Activated CD4-positive, alpha-beta T cell treated with anti-CD3 and anti-CD28 coated beads, Interleukin-2, amount 10 ng/mL, durations not matched to agents 24 days and 14 days (primary cell): ENCODE measurements at regions not wholly inside any gene's neighbourhood (a gene's known extent, or its start where the extent isn't known, plus 50 kb on each side); places are given as distances from the start of the nearest gene placed in this dataset.

ENCODE experiments used
- DNase-seq: peaks from one replicate; pipeline ENCODE4 v3.0.0; 2022
- H3K27ac Mint-ChIP-seq: one replicate; pipeline ENCODE4 v1.8.0; 2022; ENCODE audit warnings: mild to moderate bottlenecking, mixed read lengths
- H3K27me3 Mint-ChIP-seq: one replicate; pipeline ENCODE4 v1.8.0; 2022; ENCODE audit warnings: mixed read lengths
- H3K36me3 Mint-ChIP-seq: one replicate; pipeline ENCODE4 v1.8.0; 2022; ENCODE audit warnings: low read depth, mild to moderate bottlenecking, mixed read lengths
- H3K4me1 Mint-ChIP-seq: one replicate; pipeline ENCODE4 v1.8.0; 2021; ENCODE audit warnings: mixed read lengths
- H3K4me3 Mint-ChIP-seq: one replicate; pipeline ENCODE4 v1.8.0; 2022; ENCODE audit warnings: mild to moderate bottlenecking, moderate library complexity, mixed read lengths
- H3K9me3 Mint-ChIP-seq: one replicate; pipeline ENCODE4 v1.8.0; 2021; ENCODE audit warnings: mixed read lengths
- intact Hi-C: fragments of 100-400 bp; cut with micrococcal nuclease; formaldehyde crosslinking; loops from one replicate; pipeline ENCODE4 v1.15.1; 2023

DNA sequence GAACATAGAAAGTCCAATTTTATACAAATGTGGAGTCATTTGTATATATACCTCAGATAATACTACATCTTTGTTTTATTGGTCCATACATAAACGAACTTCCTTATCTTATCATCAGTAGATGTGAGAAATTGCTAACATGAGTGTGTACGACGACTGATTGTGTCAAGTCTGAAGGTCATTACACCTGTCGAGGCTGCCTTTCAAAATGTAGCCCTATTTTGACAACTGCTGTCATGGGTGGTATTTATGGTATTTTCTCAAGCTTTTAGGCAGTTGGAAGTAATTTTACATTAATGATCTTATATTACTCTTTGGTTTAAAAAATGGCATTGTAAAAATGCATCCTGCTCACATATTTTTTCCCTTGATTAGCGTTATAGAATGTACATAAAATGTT lies 183.7 kb upstream of the DNAJC19 start:
- Mint-ChIP-seq H3K27me3 (no peaks in the 10 kb centered on the region), H3K36me3 (no peaks in the 10 kb centered on the region), H3K4me1 (no peaks in the 10 kb centered on the region), H3K9me3 (no peaks in the 10 kb centered on the region), H3K4me3 (no peak overlapping the region), H3K27ac (no peak overlapping the region)
- no peak for DNase-seq
- intact Hi-C loops, result no loop called here

DNA sequence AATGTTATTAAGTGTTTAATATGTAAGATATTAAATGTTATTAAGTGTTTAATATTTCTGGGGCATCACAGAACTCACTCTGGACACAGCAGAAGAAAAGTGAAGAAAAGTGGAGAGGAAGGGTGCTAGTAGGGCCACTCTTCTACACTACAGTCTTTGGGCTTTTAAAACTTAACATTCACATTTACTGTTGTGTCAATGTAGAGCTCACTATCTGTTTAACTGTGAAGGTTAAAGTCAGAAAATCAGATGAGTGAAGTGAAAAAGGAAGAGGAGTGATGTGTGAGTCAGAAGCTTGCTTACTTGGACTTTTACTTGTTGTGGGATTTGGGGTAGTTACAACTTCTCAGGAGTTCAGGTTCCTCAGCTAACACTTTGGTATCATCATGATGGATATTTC lies 145.3 kb upstream of the DNAJC19 start:
- H3K27ac Mint-ChIP-seq, result no peak overlapping the region
- no peaks in the 10 kb centered on the region for H3K36me3 Mint-ChIP-seq
- intact Hi-C loops, result no loop called here
- no peak for DNase-seq
- no peaks in the 10 kb centered on the region for H3K4me1 Mint-ChIP-seq
- no peaks in the 10 kb centered on the region for H3K27me3 Mint-ChIP-seq
- no peaks in the 10 kb centered on the region for H3K9me3 Mint-ChIP-seq
- no peak overlapping the region for H3K4me3 Mint-ChIP-seq

DNA sequence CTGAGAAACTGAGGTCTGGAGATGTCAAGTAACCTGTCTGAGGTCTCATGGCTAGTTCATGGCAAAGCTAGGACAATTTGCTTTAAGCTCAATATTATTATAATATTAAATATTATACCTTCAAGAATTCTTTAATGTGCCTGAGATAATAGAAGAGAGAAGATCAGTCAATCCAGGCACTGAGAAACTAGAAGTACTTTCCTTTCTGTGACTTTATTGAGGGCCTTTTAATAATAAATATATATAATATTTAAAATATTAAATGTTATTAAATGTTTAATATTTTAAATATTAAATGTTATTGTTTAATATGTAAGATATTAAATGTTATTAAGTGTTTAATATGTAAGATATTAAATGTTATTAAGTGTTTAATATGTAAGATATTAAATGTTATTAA lies 144.3 kb upstream of the DNAJC19 start:
- no peaks in the 10 kb centered on the region for H3K36me3 Mint-ChIP-seq
- no peaks in the 10 kb centered on the region for H3K27me3 Mint-ChIP-seq
- DNase-seq, result no peak
- no peak overlapping the region for H3K4me3 Mint-ChIP-seq
- no peak overlapping the region for H3K27ac Mint-ChIP-seq
- no peaks in the 10 kb centered on the region for H3K4me1 Mint-ChIP-seq
- intact Hi-C loops, result no loop called here
- no peaks in the 10 kb centered on the region for H3K9me3 Mint-ChIP-seq

GRCh38 chr3:181105646-181106045 lies 116.1 kb upstream of the DNAJC19 start:
- Mint-ChIP-seq H3K27ac (no peak overlapping the region), H3K4me3 (no peak overlapping the region), H3K9me3 (peaks cover 5% of the 10 kb centered on the region), H3K4me1 (no peaks in the 10 kb centered on the region), H3K36me3 (no peaks in the 10 kb centered on the region), H3K27me3 (no peaks in the 10 kb centered on the region)
- no peak for DNase-seq
- intact Hi-C loops, result no loop called here

DNA sequence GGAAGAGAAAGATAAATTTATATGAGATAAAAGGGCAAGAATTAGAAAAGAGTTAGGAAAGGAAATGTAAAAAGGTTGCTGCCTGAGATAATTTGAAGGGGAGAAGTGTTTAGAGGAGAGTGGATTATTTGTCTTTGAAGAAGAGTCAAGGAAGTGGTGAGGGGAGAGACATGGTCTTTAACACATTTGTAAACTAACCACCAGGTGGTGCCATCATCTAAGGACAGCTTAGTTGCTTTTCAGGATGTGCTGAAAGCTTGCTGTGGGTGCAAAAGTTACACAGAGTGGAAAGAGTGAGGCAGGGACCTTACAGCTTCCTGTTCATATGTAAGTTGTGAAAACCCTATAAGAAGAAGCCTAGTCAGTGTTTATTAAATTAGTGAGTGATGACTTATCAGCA lies 114.1 kb upstream of the DNAJC19 start:
- Mint-ChIP-seq H3K4me3 (no peak overlapping the region), H3K27me3 (no peaks in the 10 kb centered on the region), H3K27ac (no peak overlapping the region), H3K4me1 (no peaks in the 10 kb centered on the region), H3K9me3 (peaks cover 5% of the 10 kb centered on the region), H3K36me3 (no peaks in the 10 kb centered on the region)
- DNase-seq, result peak; percentile 61
- intact Hi-C loops, result no loop called here

- Mint-ChIP-seq H3K36me3 (no peaks in the 10 kb centered on the region), H3K27me3 (no peaks in the 10 kb centered on the region)
- intact Hi-C loops, result no loop called here
Observed at GRCh38 chr3:181086011-181086410, 96.5 kb upstream of the DNAJC19 start.

DNA sequence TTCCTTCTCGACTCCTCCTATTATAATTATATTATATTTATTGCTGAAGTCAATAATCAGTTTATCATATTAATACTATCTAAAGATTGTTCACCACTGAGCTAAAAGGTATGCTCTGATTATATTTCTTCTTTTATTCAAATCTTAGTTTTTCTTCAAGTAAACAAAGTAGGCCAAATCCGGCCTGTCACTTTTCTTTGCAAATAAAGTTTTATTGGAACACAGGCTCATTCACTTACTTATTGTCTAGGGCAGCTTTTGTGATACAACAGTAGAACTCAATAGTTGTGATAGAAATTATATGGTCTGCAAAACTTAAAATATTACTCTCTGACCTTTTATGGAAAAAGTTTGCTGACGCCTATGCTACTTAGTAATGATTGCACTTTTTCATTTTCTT lies 92.4 kb upstream of the DNAJC19 start:
- no peaks in the 10 kb centered on the region for H3K27me3 Mint-ChIP-seq
- no peaks in the 10 kb centered on the region for H3K36me3 Mint-ChIP-seq
- DNase-seq, result no peak
- intact Hi-C loops, result no loop called here
- H3K4me1 Mint-ChIP-seq, result no peaks in the 10 kb centered on the region
- H3K27ac Mint-ChIP-seq, result no peak overlapping the region
- H3K4me3 Mint-ChIP-seq, result no peak overlapping the region
- H3K9me3 Mint-ChIP-seq, result no peaks in the 10 kb centered on the region

More at GRCh38 chr3:181086011-181086410, 96.5 kb upstream of the DNAJC19 start:
- H3K4me1 Mint-ChIP-seq, result no peaks in the 10 kb centered on the region
- no peak overlapping the region for H3K4me3 Mint-ChIP-seq
- H3K27ac Mint-ChIP-seq, result no peak overlapping the region
- no peaks in the 10 kb centered on the region for H3K9me3 Mint-ChIP-seq
- DNase-seq, result no peak

GRCh38 chr3:181076558-181076957 lies 87.0 kb upstream of the DNAJC19 start:
- Mint-ChIP-seq H3K4me3 (no peak overlapping the region), H3K27ac (no peak overlapping the region), H3K27me3 (no peaks in the 10 kb centered on the region), H3K9me3 (no peaks in the 10 kb centered on the region), H3K36me3 (no peaks in the 10 kb centered on the region), H3K4me1 (no peaks in the 10 kb centered on the region)
- intact Hi-C loops, result no loop called here
- DNase-seq, result no peak

GRCh38 chr3:181075098-181075497 lies 85.6 kb upstream of the DNAJC19 start:
- Mint-ChIP-seq H3K27me3 (no peaks in the 10 kb centered on the region), H3K4me3 (no peak overlapping the region), H3K36me3 (no peaks in the 10 kb centered on the region), H3K27ac (no peak overlapping the region), H3K9me3 (no peaks in the 10 kb centered on the region), H3K4me1 (no peaks in the 10 kb centered on the region)
- intact Hi-C loops, result no loop called here
- no peak for DNase-seq

DNA sequence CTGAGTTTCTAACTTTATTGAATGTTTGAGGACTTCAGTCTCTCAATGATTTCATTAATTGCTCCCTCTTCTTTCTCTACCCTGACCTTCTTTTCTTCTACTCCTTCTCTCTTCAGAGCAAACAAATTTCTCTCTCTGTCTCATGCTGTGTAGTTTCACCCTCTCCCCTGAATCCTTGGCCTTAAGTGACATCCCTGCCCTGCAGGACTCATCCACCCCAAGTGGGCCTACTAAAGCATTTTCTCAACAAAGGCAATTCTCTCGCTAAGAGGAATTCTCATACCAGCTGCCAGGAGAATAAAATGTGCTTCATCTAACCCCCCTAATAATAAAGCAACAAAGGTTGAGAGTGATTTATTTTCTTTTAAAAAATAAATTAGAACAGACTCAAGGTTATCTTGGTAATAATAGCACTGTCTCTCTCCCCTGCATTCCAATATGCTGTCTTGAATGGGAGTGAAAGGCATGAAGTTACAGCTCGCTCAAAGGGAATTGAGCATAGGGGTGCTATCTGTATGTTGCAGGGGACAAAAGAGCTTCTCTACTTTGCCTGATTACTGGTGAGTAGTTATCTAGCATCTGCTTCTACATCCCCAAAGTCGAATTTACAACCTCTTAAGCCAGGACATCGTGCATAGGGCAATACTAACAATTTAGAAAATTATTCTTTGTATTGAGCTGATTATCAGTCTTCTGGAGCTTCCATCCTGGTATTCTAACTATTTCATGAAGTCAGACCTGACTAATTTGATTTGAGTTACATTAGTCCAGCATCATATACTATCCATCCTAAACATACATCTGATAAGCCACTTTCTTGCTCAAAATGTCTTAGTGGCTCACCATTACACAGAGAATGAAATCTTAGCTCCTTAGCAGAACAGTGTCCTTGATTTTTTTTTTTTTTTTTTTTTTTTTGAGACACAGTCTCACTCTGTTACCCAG lies 76.9 kb upstream of the DNAJC19 start:
- no peaks in the 10 kb centered on the region for H3K4me1 Mint-ChIP-seq
- no peaks in the 10 kb centered on the region for H3K9me3 Mint-ChIP-seq
- no peak for DNase-seq
- no peaks in the 10 kb centered on the region for H3K27me3 Mint-ChIP-seq
- intact Hi-C loops, result no loop called here
- H3K4me3 Mint-ChIP-seq, result no peak overlapping the region
- H3K27ac Mint-ChIP-seq, result no peak overlapping the region
- no peaks in the 10 kb centered on the region for H3K36me3 Mint-ChIP-seq

GRCh38 chr3:181056136-181056732 lies 66.7 kb upstream of the DNAJC19 start:
- no peaks in the 10 kb centered on the region for H3K27me3 Mint-ChIP-seq
- no peaks in the 10 kb centered on the region for H3K9me3 Mint-ChIP-seq
- DNase-seq, result no peak
- H3K4me1 Mint-ChIP-seq, result no peaks in the 10 kb centered on the region
- no peaks in the 10 kb centered on the region for H3K36me3 Mint-ChIP-seq
- intact Hi-C loops, result no loop called here
- no peak overlapping the region for H3K4me3 Mint-ChIP-seq
- H3K27ac Mint-ChIP-seq, result no peak overlapping the region

GRCh38 chr3:181054538-181054937 lies 65.0 kb upstream of the DNAJC19 start:
- no peak for DNase-seq
- Mint-ChIP-seq H3K27ac (no peak overlapping the region), H3K36me3 (no peaks in the 10 kb centered on the region), H3K4me1 (no peaks in the 10 kb centered on the region), H3K9me3 (no peaks in the 10 kb centered on the region), H3K4me3 (no peak overlapping the region), H3K27me3 (no peaks in the 10 kb centered on the region)
- intact Hi-C loops, result no loop called here

DNA sequence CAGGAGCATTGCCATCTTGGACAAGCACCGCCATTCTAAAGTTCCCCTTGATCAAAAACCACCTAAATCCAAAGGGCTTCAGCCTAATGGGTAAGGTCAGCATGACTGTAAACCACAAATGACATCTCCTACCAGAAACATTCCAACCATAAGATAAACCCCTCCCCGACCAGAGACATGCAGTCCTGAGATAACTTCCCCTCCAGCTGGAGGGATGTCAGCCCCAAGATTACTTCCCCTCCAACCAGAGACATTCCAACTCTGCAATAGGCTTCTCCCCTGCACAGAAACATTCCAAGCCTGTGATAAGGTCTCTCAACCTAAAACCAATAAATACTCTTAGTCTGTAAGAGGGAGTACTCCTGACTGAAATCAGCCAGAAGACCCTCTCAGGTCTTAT lies 62.7 kb upstream of the DNAJC19 start:
- no peak for DNase-seq
- intact Hi-C loops, result no loop called here
- Mint-ChIP-seq H3K27ac (no peak overlapping the region), H3K4me3 (no peak overlapping the region), H3K9me3 (no peaks in the 10 kb centered on the region), H3K4me1 (no peaks in the 10 kb centered on the region), H3K27me3 (no peaks in the 10 kb centered on the region), H3K36me3 (no peaks in the 10 kb centered on the region)

DNA sequence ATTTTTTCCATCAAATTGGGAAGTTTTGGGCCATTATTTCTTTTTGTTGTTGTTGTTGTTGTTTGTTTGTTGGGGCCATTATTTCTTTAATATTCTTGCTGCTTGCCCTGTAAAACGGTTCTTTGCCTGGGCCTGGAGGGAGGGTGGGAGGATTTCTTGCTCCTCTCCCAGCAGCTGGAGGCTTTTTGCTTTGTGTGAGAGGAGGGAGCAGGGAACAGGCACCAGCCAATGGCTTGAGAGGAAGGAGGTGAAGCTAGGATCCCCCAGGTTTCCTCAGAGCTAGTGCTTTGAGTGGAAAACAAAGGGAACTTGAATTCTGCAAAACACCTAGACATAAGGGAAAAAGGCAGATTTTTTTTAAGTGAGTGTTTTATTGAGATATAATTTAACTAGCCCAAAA lies 61.2 kb upstream of the DNAJC19 start:
- Mint-ChIP-seq H3K36me3 (no peaks in the 10 kb centered on the region), H3K9me3 (no peaks in the 10 kb centered on the region), H3K27ac (no peak overlapping the region), H3K4me1 (no peaks in the 10 kb centered on the region), H3K27me3 (no peaks in the 10 kb centered on the region), H3K4me3 (no peak overlapping the region)
- intact Hi-C loops, result no loop called here
- DNase-seq, result no peak
